Activated CD4-positive, alpha-beta T cell treated with anti-CD3 and anti-CD28 coated beads, Interleukin-2, amount 10 ng/mL, durations not matched to agents 24 days and 14 days (primary cell): ENCODE measurements at regions not wholly inside any gene's neighbourhood (a gene's known extent, or its start where the extent isn't known, plus 50 kb on each side); places are given as distances from the start of the nearest gene placed in this dataset.

Source experiments
- DNase-seq: peaks from one replicate; pipeline ENCODE4 v3.0.0; 2022
- H3K27ac Mint-ChIP-seq: one replicate; pipeline ENCODE4 v1.8.0; 2022; ENCODE audit warnings: mild to moderate bottlenecking, mixed read lengths
- H3K27me3 Mint-ChIP-seq: one replicate; pipeline ENCODE4 v1.8.0; 2022; ENCODE audit warnings: mixed read lengths
- H3K36me3 Mint-ChIP-seq: one replicate; pipeline ENCODE4 v1.8.0; 2022; ENCODE audit warnings: low read depth, mild to moderate bottlenecking, mixed read lengths
- H3K4me1 Mint-ChIP-seq: one replicate; pipeline ENCODE4 v1.8.0; 2021; ENCODE audit warnings: mixed read lengths
- H3K4me3 Mint-ChIP-seq: one replicate; pipeline ENCODE4 v1.8.0; 2022; ENCODE audit warnings: mild to moderate bottlenecking, moderate library complexity, mixed read lengths
- H3K9me3 Mint-ChIP-seq: one replicate; pipeline ENCODE4 v1.8.0; 2021; ENCODE audit warnings: mixed read lengths
- intact Hi-C: fragments of 100-400 bp; cut with micrococcal nuclease; formaldehyde crosslinking; loops from one replicate; pipeline ENCODE4 v1.15.1; 2023

- intact Hi-C loops = loop anchor here (2.0 kb wide), 1 partner anchor 32 kb away; no protein-coding TSS in a partner anchor
- H3K9me3 Mint-ChIP-seq = peaks cover 4% of the 10 kb centered on the region
- H3K27me3 Mint-ChIP-seq = no peaks in the 10 kb centered on the region
- peak overlapping the region; percentile 39 for H3K27ac Mint-ChIP-seq
- H3K4me1 Mint-ChIP-seq = peaks cover 5% of the 10 kb centered on the region
- H3K36me3 Mint-ChIP-seq = no peaks in the 10 kb centered on the region
- no peak overlapping the region for H3K4me3 Mint-ChIP-seq
- DNase-seq = no peak
Observed at GRCh38 chr1:221100611-221101010, 221.4 kb downstream of the HLX start.

- DNase-seq = no peak
- Mint-ChIP-seq H3K36me3 (no peaks in the 10 kb centered on the region), H3K9me3 (peaks cover 4% of the 10 kb centered on the region), H3K4me1 (peaks cover 5% of the 10 kb centered on the region), H3K27ac (no peak overlapping the region), H3K4me3 (no peak overlapping the region), H3K27me3 (no peaks in the 10 kb centered on the region)
- intact Hi-C loops = loop anchor here (2.0 kb wide), 1 partner anchor 33 kb away; no protein-coding TSS in a partner anchor
Observed at GRCh38 chr1:221101807-221102605, 222.8 kb downstream of the HLX start.

- no peak for DNase-seq
- Mint-ChIP-seq H3K36me3 (no peaks in the 10 kb centered on the region), H3K9me3 (peaks cover 4% of the 10 kb centered on the region), H3K27ac (no peak overlapping the region), H3K4me3 (no peak overlapping the region), H3K27me3 (no peaks in the 10 kb centered on the region), H3K4me1 (peaks cover 2% of the 10 kb centered on the region)
- intact Hi-C loops = no loop called here
Observed at GRCh38 chr1:221104596-221104995, 225.4 kb downstream of the HLX start.

GRCh38 chr1:221105578-221105977, 226.3 kb downstream of the HLX start:
- intact Hi-C loops = no loop called here
- no peak for DNase-seq

GRCh38 chr1:221106616-221107015, 227.4 kb downstream of the HLX start:
- Mint-ChIP-seq H3K4me1 (no peaks in the 10 kb centered on the region), H3K27ac (no peak overlapping the region), H3K36me3 (no peaks in the 10 kb centered on the region), H3K27me3 (no peaks in the 10 kb centered on the region), H3K9me3 (peaks cover 4% of the 10 kb centered on the region), H3K4me3 (no peak overlapping the region)
- intact Hi-C loops = no loop called here
- no peak for DNase-seq

More at GRCh38 chr1:221105578-221105977, 226.3 kb downstream of the HLX start:
- H3K27ac Mint-ChIP-seq = no peak overlapping the region
- H3K9me3 Mint-ChIP-seq = peaks cover 4% of the 10 kb centered on the region
- peaks cover 1% of the 10 kb centered on the region for H3K4me1 Mint-ChIP-seq
- no peaks in the 10 kb centered on the region for H3K36me3 Mint-ChIP-seq
- no peaks in the 10 kb centered on the region for H3K27me3 Mint-ChIP-seq
- H3K4me3 Mint-ChIP-seq = no peak overlapping the region

- no peak for DNase-seq
- Mint-ChIP-seq H3K4me1 (no peaks in the 10 kb centered on the region), H3K27me3 (no peaks in the 10 kb centered on the region), H3K9me3 (no peaks in the 10 kb centered on the region), H3K4me3 (no peak overlapping the region), H3K36me3 (no peaks in the 10 kb centered on the region), H3K27ac (no peak overlapping the region)
- intact Hi-C loops = no loop called here
Observed at GRCh38 chr1:221109930-221110329, 230.7 kb downstream of the HLX start.

- Mint-ChIP-seq H3K27ac (no peak overlapping the region), H3K27me3 (no peaks in the 10 kb centered on the region), H3K4me3 (no peak overlapping the region), H3K36me3 (no peaks in the 10 kb centered on the region), H3K4me1 (no peaks in the 10 kb centered on the region), H3K9me3 (peaks cover 5% of the 10 kb centered on the region)
- intact Hi-C loops = no loop called here
- DNase-seq = no peak
Observed at GRCh38 chr1:221117133-221117532, 237.9 kb downstream of the HLX start.

- no peak for DNase-seq
- H3K4me1 Mint-ChIP-seq = no peaks in the 10 kb centered on the region
- H3K27me3 Mint-ChIP-seq = no peaks in the 10 kb centered on the region
- peaks cover 5% of the 10 kb centered on the region for H3K9me3 Mint-ChIP-seq
- intact Hi-C loops = no loop called here
- H3K27ac Mint-ChIP-seq = no peak overlapping the region
- H3K4me3 Mint-ChIP-seq = no peak overlapping the region
- H3K36me3 Mint-ChIP-seq = no peaks in the 10 kb centered on the region
Observed at GRCh38 chr1:221117548-221117951, 238.3 kb downstream of the HLX start.

GRCh38 chr1:221118176-221118937, 239.1 kb downstream of the HLX start:
- intact Hi-C loops = no loop called here
- no peaks in the 10 kb centered on the region for H3K4me1 Mint-ChIP-seq
- no peak for DNase-seq
- H3K27me3 Mint-ChIP-seq = no peaks in the 10 kb centered on the region
- H3K4me3 Mint-ChIP-seq = no peak overlapping the region
- H3K27ac Mint-ChIP-seq = no peak overlapping the region
- H3K9me3 Mint-ChIP-seq = peaks cover 5% of the 10 kb centered on the region
- no peaks in the 10 kb centered on the region for H3K36me3 Mint-ChIP-seq

- H3K4me3 Mint-ChIP-seq = no peak overlapping the region
Observed at GRCh38 chr1:221118938-221119320, 239.7 kb downstream of the HLX start.

GRCh38 chr1:221122501-221122900, 243.3 kb downstream of the HLX start:
- no peak for DNase-seq
- no peaks in the 10 kb centered on the region for H3K4me1 Mint-ChIP-seq
- no peak overlapping the region for H3K4me3 Mint-ChIP-seq
- no peaks in the 10 kb centered on the region for H3K27me3 Mint-ChIP-seq
- H3K36me3 Mint-ChIP-seq = no peaks in the 10 kb centered on the region
- no peak overlapping the region for H3K27ac Mint-ChIP-seq
- intact Hi-C loops = no loop called here
- H3K9me3 Mint-ChIP-seq = peaks cover 9% of the 10 kb centered on the region

More at GRCh38 chr1:221118938-221119320, 239.7 kb downstream of the HLX start:
- no peak overlapping the region for H3K27ac Mint-ChIP-seq
- H3K36me3 Mint-ChIP-seq = no peaks in the 10 kb centered on the region
- intact Hi-C loops = no loop called here
- no peak for DNase-seq
- no peaks in the 10 kb centered on the region for H3K27me3 Mint-ChIP-seq
- H3K9me3 Mint-ChIP-seq = peaks cover 7% of the 10 kb centered on the region
- no peaks in the 10 kb centered on the region for H3K4me1 Mint-ChIP-seq

- Mint-ChIP-seq H3K4me1 (no peaks in the 10 kb centered on the region), H3K4me3 (no peak overlapping the region), H3K9me3 (peaks cover 7% of the 10 kb centered on the region), H3K36me3 (no peaks in the 10 kb centered on the region), H3K27me3 (no peaks in the 10 kb centered on the region), H3K27ac (no peak overlapping the region)
- intact Hi-C loops = no loop called here
- no peak for DNase-seq
Observed at GRCh38 chr1:221125976-221126375, 246.7 kb downstream of the HLX start.

- intact Hi-C loops = no loop called here
- peaks cover 8% of the 10 kb centered on the region for H3K9me3 Mint-ChIP-seq
- H3K4me3 Mint-ChIP-seq = no peak overlapping the region
- H3K4me1 Mint-ChIP-seq = no peaks in the 10 kb centered on the region
- no peaks in the 10 kb centered on the region for H3K36me3 Mint-ChIP-seq
- DNase-seq = no peak
- H3K27me3 Mint-ChIP-seq = no peaks in the 10 kb centered on the region
- no peak overlapping the region for H3K27ac Mint-ChIP-seq
Observed at GRCh38 chr1:221137666-221138065, 258.4 kb downstream of the HLX start.

- no peaks in the 10 kb centered on the region for H3K36me3 Mint-ChIP-seq
- H3K4me1 Mint-ChIP-seq = no peaks in the 10 kb centered on the region
- no peak overlapping the region for H3K27ac Mint-ChIP-seq
- H3K4me3 Mint-ChIP-seq = no peak overlapping the region
- intact Hi-C loops = no loop called here
- H3K27me3 Mint-ChIP-seq = no peaks in the 10 kb centered on the region
- H3K9me3 Mint-ChIP-seq = peaks cover 8% of the 10 kb centered on the region
- DNase-seq = no peak
Observed at GRCh38 chr1:221138516-221138915, 259.3 kb downstream of the HLX start.
